ENCODE measurements at regions not wholly inside any gene's neighbourhood (a gene's known extent, or its start where the extent isn't known, plus 50 kb on each side); places are given as distances from the start of the nearest gene placed in this dataset.

DNA sequence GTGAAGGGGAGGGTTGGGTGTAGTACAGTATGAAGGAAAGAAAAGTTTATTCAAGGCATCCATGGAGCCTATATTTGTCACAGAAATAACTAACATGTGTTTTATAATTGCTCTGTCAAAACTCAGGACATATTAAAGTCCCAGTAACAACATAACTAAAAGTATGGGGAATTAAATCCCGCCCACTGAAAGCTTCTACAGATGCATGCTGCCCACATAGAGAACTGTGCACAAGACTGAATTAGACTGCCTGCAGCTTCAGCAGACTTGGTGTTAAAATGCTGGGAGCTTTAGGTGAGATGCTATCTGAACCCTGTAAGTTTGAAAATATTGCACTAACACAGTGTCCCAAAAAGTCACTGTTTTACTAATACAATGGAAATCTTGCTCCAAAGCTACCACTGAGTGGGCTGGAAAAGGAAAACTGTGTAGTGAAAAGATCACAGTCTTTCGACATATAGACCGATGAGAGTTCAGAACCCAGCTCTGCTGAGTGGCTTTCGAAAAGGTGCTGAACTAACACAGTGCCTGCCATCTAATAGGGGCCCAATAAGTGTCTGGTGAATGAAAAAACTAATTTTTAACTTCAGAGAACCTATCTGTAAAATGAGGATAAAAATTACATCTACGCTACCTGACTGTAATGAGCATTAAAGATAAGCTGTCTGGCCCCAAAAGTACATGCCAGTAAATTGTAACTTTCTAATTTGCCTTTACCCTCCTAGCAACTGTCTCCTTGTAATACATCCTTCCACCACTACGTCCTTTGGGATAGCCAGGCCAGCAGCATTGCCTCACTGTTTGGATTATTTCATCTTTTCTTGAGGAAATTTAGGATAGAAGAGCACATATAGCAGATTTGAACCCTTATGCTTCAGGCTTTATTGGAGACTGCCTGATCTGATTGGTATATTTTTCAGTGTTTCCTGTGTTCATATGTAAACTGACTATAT is 237.6 kb downstream of the BCAT1 start:
- DNase-seq (no peak), ATAC-seq (ENCODE audit: low read depth) (no peak)
- H3K4me3 Mint-ChIP-seq: no peak overlapping the region
- no peak overlapping the region for H2AFZ ChIP-seq (ENCODE audit: insufficient read depth, low read depth, low read length, poor library complexity, severe bottlenecking)
- no peaks in the 10 kb centered on the region for H3K36me3 ChIP-seq (replicated peaks in 1 of 2; ENCODE audit: control extremely low read depth in 1 of 2, control insufficient read depth in 1 of 2, extremely low read depth in 1 of 2, insufficient read depth in 2 of 2, low read length in 1 of 2)
- no peak overlapping the region for H3K4me3 ChIP-seq (ENCODE audit: control extremely low read depth in 1 of 5, extremely low read depth in 1 of 5, insufficient read depth in 1 of 5, low read depth in 2 of 5, low read length in 4 of 5)
- ChIA-PET CTCF (interaction anchor here (0.6 to 0.8 kb wide), 3 partner anchors 16 to 349 kb away, joined by 3 to 4 read pairs (median 3); no protein-coding TSS in a partner anchor), POLR2A (no interaction called here)
- H3K9me3 Mint-ChIP-seq (ENCODE audit: insufficient read depth): no peaks in the 10 kb centered on the region
- no peaks in the 10 kb centered on the region for H3K4me1 ChIP-seq (ENCODE audit: control insufficient read depth in 2 of 2, insufficient read depth in 2 of 2, low read length in 2 of 2)
- H3K27ac Mint-ChIP-seq: no peak overlapping the region
- WGBS (ENCODE audit: insufficient coverage): 97% methylated on average over 3 of the region's 6 CpGs
- no peaks in the 10 kb centered on the region for H3K27me3 Mint-ChIP-seq
- no peaks in the 10 kb centered on the region for H3K27me3 ChIP-seq (replicated peaks in 1 of 4; ENCODE audit: control extremely low read depth in 1 of 4, control insufficient read depth in 3 of 4, insufficient read depth in 4 of 4, low read length in 3 of 4)
- H3K27ac ChIP-seq (ENCODE audit: low read length in 2 of 2): no peak overlapping the region
- intact Hi-C loops (cut with micrococcal nuclease): no loop called here
- no peak overlapping the region for H3K9ac ChIP-seq (ENCODE audit: low read length)
- H3K4me2 ChIP-seq (replicated peaks; ENCODE audit: low read depth, low read length, poor library complexity, severe bottlenecking): no peak overlapping the region
- H4K20me1 ChIP-seq (ENCODE audit: control insufficient read depth, insufficient read depth, low read length, poor library complexity, severe bottlenecking): no peaks in the 10 kb centered on the region
- TF ChIP-seq, protein P1, sequence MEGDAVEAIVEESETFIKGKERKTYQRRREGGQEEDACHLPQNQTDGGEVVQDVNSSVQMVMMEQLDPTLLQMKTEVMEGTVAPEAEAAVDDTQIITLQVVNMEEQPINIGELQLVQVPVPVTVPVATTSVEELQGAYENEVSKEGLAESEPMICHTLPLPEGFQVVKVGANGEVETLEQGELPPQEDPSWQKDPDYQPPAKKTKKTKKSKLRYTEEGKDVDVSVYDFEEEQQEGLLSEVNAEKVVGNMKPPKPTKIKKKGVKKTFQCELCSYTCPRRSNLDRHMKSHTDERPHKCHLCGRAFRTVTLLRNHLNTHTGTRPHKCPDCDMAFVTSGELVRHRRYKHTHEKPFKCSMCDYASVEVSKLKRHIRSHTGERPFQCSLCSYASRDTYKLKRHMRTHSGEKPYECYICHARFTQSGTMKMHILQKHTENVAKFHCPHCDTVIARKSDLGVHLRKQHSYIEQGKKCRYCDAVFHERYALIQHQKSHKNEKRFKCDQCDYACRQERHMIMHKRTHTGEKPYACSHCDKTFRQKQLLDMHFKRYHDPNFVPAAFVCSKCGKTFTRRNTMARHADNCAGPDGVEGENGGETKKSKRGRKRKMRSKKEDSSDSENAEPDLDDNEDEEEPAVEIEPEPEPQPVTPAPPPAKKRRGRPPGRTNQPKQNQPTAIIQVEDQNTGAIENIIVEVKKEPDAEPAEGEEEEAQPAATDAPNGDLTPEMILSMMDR (IDR thresholded peaks at IDR 0.05): no peak
- no peak for TF ChIP-seq EZH2 (IDR thresholded peaks at IDR 0.05; ENCODE audit: borderline replicate concordance, insufficient read depth, low read depth, low read length, poor library complexity, severe bottlenecking)
- H3K9me3 ChIP-seq (ENCODE audit: control extremely low read depth in 1 of 3, control insufficient read depth in 2 of 3, insufficient read depth in 1 of 3, low read length in 2 of 3): no peaks in the 10 kb centered on the region
- no peaks in the 10 kb centered on the region for H3K79me2 ChIP-seq (ENCODE audit: control insufficient read depth, insufficient read depth, low read length)
- no peaks in the 10 kb centered on the region for H3K4me1 Mint-ChIP-seq

DNA sequence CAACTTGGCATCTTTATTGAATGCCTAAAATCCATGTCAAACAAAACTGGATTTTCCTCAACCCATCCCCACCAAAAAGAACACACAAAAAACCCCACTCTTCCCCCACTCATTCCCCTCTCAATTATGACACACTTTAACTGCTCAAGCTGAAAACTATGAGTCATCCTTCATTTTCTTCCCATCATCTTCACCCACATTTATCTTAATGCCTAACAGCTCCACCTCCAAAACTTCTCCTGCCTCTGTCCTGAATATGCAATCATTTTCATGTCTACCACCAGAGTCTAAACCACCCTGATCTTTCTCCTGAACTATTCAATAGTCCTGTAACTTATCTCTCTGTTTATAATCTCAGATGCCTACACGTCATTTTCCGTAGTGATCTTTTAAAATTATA is 239.7 kb downstream of the BCAT1 start:
- no peaks in the 10 kb centered on the region for H3K9me3 ChIP-seq (ENCODE audit: control extremely low read depth in 1 of 3, control insufficient read depth in 2 of 3, insufficient read depth in 1 of 3, low read length in 2 of 3)
- intact Hi-C loops (cut with micrococcal nuclease): loop anchor here (10.0 kb wide), 1 partner anchor 104 kb away; no protein-coding TSS in a partner anchor
- Mint-ChIP-seq H3K27ac (no peak overlapping the region), H3K4me3 (no peak overlapping the region), H3K4me1 (peaks cover 13% of the 10 kb centered on the region), H3K9me3 (ENCODE audit: insufficient read depth) (no peaks in the 10 kb centered on the region), H3K27me3 (no peaks in the 10 kb centered on the region)
- no peak overlapping the region for H3K4me2 ChIP-seq (replicated peaks; ENCODE audit: low read depth, low read length, poor library complexity, severe bottlenecking)
- no peak overlapping the region for H3K9ac ChIP-seq (ENCODE audit: low read length)
- 75% methylated on average over 2 of the region's 2 CpGs for WGBS (ENCODE audit: insufficient coverage)
- no peak for DNase-seq
- ChIA-PET CTCF (no interaction called here), POLR2A (no interaction called here)
- no peaks in the 10 kb centered on the region for H3K36me3 ChIP-seq (replicated peaks in 1 of 2; ENCODE audit: control extremely low read depth in 1 of 2, control insufficient read depth in 1 of 2, extremely low read depth in 1 of 2, insufficient read depth in 2 of 2, low read length in 1 of 2)
- no peak overlapping the region for H3K27ac ChIP-seq (ENCODE audit: low read length in 2 of 2)
- peaks cover 12 to 15% of the 10 kb centered on the region in 2 donors for H3K4me1 ChIP-seq (ENCODE audit: control insufficient read depth in 2 of 2, insufficient read depth in 2 of 2, low read length in 2 of 2)
- no peak overlapping the region for H2AFZ ChIP-seq (ENCODE audit: insufficient read depth, low read depth, low read length, poor library complexity, severe bottlenecking)
- H3K27me3 ChIP-seq (replicated peaks in 1 of 4; ENCODE audit: control extremely low read depth in 1 of 4, control insufficient read depth in 3 of 4, insufficient read depth in 4 of 4, low read length in 3 of 4): no peaks in the 10 kb centered on the region
- no peaks in the 10 kb centered on the region for H3K79me2 ChIP-seq (ENCODE audit: control insufficient read depth, insufficient read depth, low read length)
- ATAC-seq (ENCODE audit: low read depth): no peak
- TF ChIP-seq, protein P1 (IDR thresholded peaks at IDR 0.05): no peak
- TF ChIP-seq EZH2 (IDR thresholded peaks at IDR 0.05; ENCODE audit: borderline replicate concordance, insufficient read depth, low read depth, low read length, poor library complexity, severe bottlenecking): no peak
- H3K4me3 ChIP-seq (ENCODE audit: control extremely low read depth in 1 of 5, extremely low read depth in 1 of 5, insufficient read depth in 1 of 5, low read depth in 2 of 5, low read length in 4 of 5): no peak overlapping the region
- no peaks in the 10 kb centered on the region for H4K20me1 ChIP-seq (ENCODE audit: control insufficient read depth, insufficient read depth, low read length, poor library complexity, severe bottlenecking)
